ENCODE measurements at regions not wholly inside any gene's neighbourhood (a gene's known extent, or its start where the extent isn't known, plus 50 kb on each side); places are given as distances from the start of the nearest gene placed in this dataset.

GRCh38 chr18:76252139-76252538 is 242.9 kb downstream of the ZNF516 start:
- no peak overlapping the region for H3K4me3 ChIP-seq (ENCODE audit: low read depth, low read length)
- TF ChIP-seq CTCF (IDR thresholded peaks at IDR 0.05; ENCODE audit: low read depth, low read length): no peak

GRCh38 chr18:76251691-76252090 is 243.4 kb downstream of the ZNF516 start:
- no peak for TF ChIP-seq CTCF (IDR thresholded peaks at IDR 0.05; ENCODE audit: low read depth, low read length)
- H3K4me3 ChIP-seq (ENCODE audit: low read depth, low read length): no peak overlapping the region

- H3K4me3 ChIP-seq (ENCODE audit: low read depth, low read length): no peak overlapping the region
- no peak for TF ChIP-seq CTCF (IDR thresholded peaks at IDR 0.05; ENCODE audit: low read depth, low read length)
These were observed 248.5 kb downstream of the ZNF516 start for GRCh38 chr18:76246590-76246989.

- no peak overlapping the region for H3K4me3 ChIP-seq (ENCODE audit: low read depth, low read length)
- TF ChIP-seq CTCF (IDR thresholded peaks at IDR 0.05; ENCODE audit: low read depth, low read length): no peak
These were observed 260.4 kb downstream of the ZNF516 start for GRCh38 chr18:76234676-76235060.

- no peak for TF ChIP-seq CTCF (IDR thresholded peaks at IDR 0.05; ENCODE audit: low read depth, low read length)
These were observed 261.0 kb downstream of the ZNF516 start for GRCh38 chr18:76233876-76234675.

GRCh38 chr18:76233406-76233805 is 261.6 kb downstream of the ZNF516 start:
- no peak overlapping the region for H3K4me3 ChIP-seq (ENCODE audit: low read depth, low read length)
- no peak for TF ChIP-seq CTCF (IDR thresholded peaks at IDR 0.05; ENCODE audit: low read depth, low read length)

More at GRCh38 chr18:76233876-76234675, 261.0 kb downstream of the ZNF516 start:
- H3K4me3 ChIP-seq (ENCODE audit: low read depth, low read length): no peak overlapping the region

GRCh38 chr18:76232779-76233178 is 262.3 kb downstream of the ZNF516 start:
- H3K4me3 ChIP-seq (ENCODE audit: low read depth, low read length): no peak overlapping the region

More at GRCh38 chr18:76232779-76233178, 262.3 kb downstream of the ZNF516 start:
- TF ChIP-seq CTCF (IDR thresholded peaks at IDR 0.05; ENCODE audit: low read depth, low read length): no peak
